Stimulated activated CD4-positive, alpha-beta T cell treated with anti-CD3 and anti-CD28 coated beads, TNF-alpha, amount 100 ng/mL, for 24 hours (primary cell): ENCODE measurements at regions not wholly inside any gene's neighbourhood (a gene's known extent, or its start where the extent isn't known, plus 50 kb on each side); places are given as distances from the start of the nearest gene placed in this dataset.

Experiments
- DNase-seq, 3 experiments: peaks; one replicate each; pipeline ENCODE4 v3.0.0-alpha.2; 2020; ENCODE audit warnings: low read depth in 3 of 3

- DNase-seq: no peak
Measured at GRCh38 chr21:39124681-39125251, 58.5 kb downstream of the PSMG1 start.

- DNase-seq: no peak
Measured at GRCh38 chr21:39123375-39123774, 59.9 kb downstream of the PSMG1 start.

- no peak for DNase-seq
Measured at GRCh38 chr21:39121600-39122355, 61.5 kb downstream of the PSMG1 start.

- no peak for DNase-seq
Measured at GRCh38 chr21:39120876-39121599, 62.2 kb downstream of the PSMG1 start.

GRCh38 chr21:39119891-39120290 lies 63.4 kb downstream of the PSMG1 start:
- no peak for DNase-seq

GRCh38 chr21:39118604-39119215 lies 64.5 kb downstream of the PSMG1 start:
- DNase-seq: no peak

GRCh38 chr21:39118061-39118460 lies 65.2 kb downstream of the PSMG1 start:
- DNase-seq: no peak

GRCh38 chr21:39117440-39117970 lies 65.7 kb downstream of the PSMG1 start:
- no peak for DNase-seq

- no peak for DNase-seq
Measured at GRCh38 chr21:39116761-39117439, 66.4 kb downstream of the PSMG1 start.

- DNase-seq: no peak
Measured at GRCh38 chr21:39115576-39116235, 67.5 kb downstream of the PSMG1 start.

- no peak for DNase-seq
Measured at GRCh38 chr21:39114871-39115575, 68.2 kb downstream of the PSMG1 start.

- no peak for DNase-seq
Measured at GRCh38 chr21:39111931-39112550, 71.2 kb downstream of the PSMG1 start.

- DNase-seq: no peak
Measured at GRCh38 chr21:39110431-39110830, 72.8 kb downstream of the PSMG1 start.

- no peak for DNase-seq
Measured at GRCh38 chr21:39109596-39110210, 73.5 kb downstream of the PSMG1 start.

GRCh38 chr21:39109163-39109530 lies 74.1 kb downstream of the PSMG1 start:
- DNase-seq: no peak

GRCh38 chr21:39108291-39109162 lies 74.7 kb downstream of the PSMG1 start:
- no peak for DNase-seq

GRCh38 chr21:39107739-39108138 lies 75.5 kb downstream of the PSMG1 start:
- no peak for DNase-seq

GRCh38 chr21:39106881-39107462 lies 76.3 kb downstream of the PSMG1 start:
- no peak for DNase-seq
